ENCODE measurements at regions not wholly inside any gene's neighbourhood (a gene's known extent, or its start where the extent isn't known, plus 50 kb on each side); places are given as distances from the start of the nearest gene placed in this dataset.

DNA sequence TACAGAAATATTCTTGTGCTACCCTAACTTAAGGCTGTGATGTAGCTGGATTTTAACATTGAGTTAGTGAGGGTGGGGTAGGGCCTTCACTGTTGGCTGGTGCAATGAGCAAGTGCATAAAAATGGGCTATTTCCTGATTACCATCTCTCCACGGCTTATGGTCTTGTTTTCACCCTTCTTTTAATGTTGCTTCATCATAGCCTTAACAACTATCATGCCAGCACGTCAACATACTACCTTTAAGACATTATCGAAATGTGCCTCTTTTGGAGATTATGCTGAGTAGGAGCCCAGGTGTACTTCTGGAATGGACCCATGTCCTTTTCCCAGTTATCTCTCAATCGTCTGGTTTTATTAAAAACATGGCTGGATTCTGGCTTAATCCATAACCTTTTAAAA, 350.9 kb upstream of the ACTBL2 start:
- H3K4me1 Mint-ChIP-seq: no peaks in the 10 kb centered on the region
- POLR2A ChIA-PET: no interaction called here
- no peaks in the 10 kb centered on the region for H3K36me3 Mint-ChIP-seq
- no peak overlapping the region for H3K27ac Mint-ChIP-seq
- H3K4me3 Mint-ChIP-seq: no peak overlapping the region
- peaks cover 2% of the 10 kb centered on the region for H3K27me3 Mint-ChIP-seq
- DNase-seq: no peak
- no peak for ATAC-seq (ENCODE audit: low read depth)
- no peaks in the 10 kb centered on the region for H3K9me3 Mint-ChIP-seq

- no peak overlapping the region for H3K27ac Mint-ChIP-seq
Measured at GRCh38 chr5:57832875-57833274, 350.3 kb upstream of the ACTBL2 start.

GRCh38 chr5:57831932-57832331, 349.3 kb upstream of the ACTBL2 start:
- H3K27ac Mint-ChIP-seq: no peak overlapping the region
- POLR2A ChIA-PET: no interaction called here
- ATAC-seq (ENCODE audit: low read depth): no peak
- H3K4me1 Mint-ChIP-seq: no peaks in the 10 kb centered on the region
- peaks cover 2% of the 10 kb centered on the region for H3K27me3 Mint-ChIP-seq
- H3K36me3 Mint-ChIP-seq: no peaks in the 10 kb centered on the region
- no peak overlapping the region for H3K4me3 Mint-ChIP-seq
- DNase-seq: no peak
- H3K9me3 Mint-ChIP-seq: no peaks in the 10 kb centered on the region

More at GRCh38 chr5:57832875-57833274, 350.3 kb upstream of the ACTBL2 start:
- ATAC-seq (ENCODE audit: low read depth): no peak
- Mint-ChIP-seq H3K36me3 (no peaks in the 10 kb centered on the region), H3K4me3 (no peak overlapping the region), H3K4me1 (no peaks in the 10 kb centered on the region), H3K27me3 (peaks cover 2% of the 10 kb centered on the region), H3K9me3 (no peaks in the 10 kb centered on the region)
- POLR2A ChIA-PET: no interaction called here
- DNase-seq: no peak

- no peak for ATAC-seq (ENCODE audit: low read depth)
- no peaks in the 10 kb centered on the region for H3K9me3 Mint-ChIP-seq
- POLR2A ChIA-PET: no interaction called here
Measured at GRCh38 chr5:57831090-57831489, 348.5 kb upstream of the ACTBL2 start.

GRCh38 chr5:57828221-57828620, 345.6 kb upstream of the ACTBL2 start:
- DNase-seq (no peak), ATAC-seq (ENCODE audit: low read depth) (no peak)
- POLR2A ChIA-PET: no interaction called here
- Mint-ChIP-seq H3K4me3 (no peak overlapping the region), H3K27ac (no peak overlapping the region), H3K4me1 (no peaks in the 10 kb centered on the region), H3K36me3 (no peaks in the 10 kb centered on the region), H3K27me3 (no peaks in the 10 kb centered on the region), H3K9me3 (peaks cover 2% of the 10 kb centered on the region)

More at GRCh38 chr5:57831090-57831489, 348.5 kb upstream of the ACTBL2 start:
- DNase-seq: no peak
- no peak overlapping the region for H3K4me3 Mint-ChIP-seq
- H3K27me3 Mint-ChIP-seq: peaks cover 2% of the 10 kb centered on the region
- H3K27ac Mint-ChIP-seq: no peak overlapping the region
- no peaks in the 10 kb centered on the region for H3K4me1 Mint-ChIP-seq
- H3K36me3 Mint-ChIP-seq: no peaks in the 10 kb centered on the region

GRCh38 chr5:57825031-57825686, 342.5 kb upstream of the ACTBL2 start:
- POLR2A ChIA-PET: no interaction called here
- Mint-ChIP-seq H3K36me3 (no peaks in the 10 kb centered on the region), H3K27me3 (no peaks in the 10 kb centered on the region), H3K27ac (no peak overlapping the region), H3K4me1 (no peaks in the 10 kb centered on the region), H3K4me3 (no peak overlapping the region), H3K9me3 (peaks cover 2% of the 10 kb centered on the region)
- DNase-seq (no peak), ATAC-seq (ENCODE audit: low read depth) (no peak)

DNA sequence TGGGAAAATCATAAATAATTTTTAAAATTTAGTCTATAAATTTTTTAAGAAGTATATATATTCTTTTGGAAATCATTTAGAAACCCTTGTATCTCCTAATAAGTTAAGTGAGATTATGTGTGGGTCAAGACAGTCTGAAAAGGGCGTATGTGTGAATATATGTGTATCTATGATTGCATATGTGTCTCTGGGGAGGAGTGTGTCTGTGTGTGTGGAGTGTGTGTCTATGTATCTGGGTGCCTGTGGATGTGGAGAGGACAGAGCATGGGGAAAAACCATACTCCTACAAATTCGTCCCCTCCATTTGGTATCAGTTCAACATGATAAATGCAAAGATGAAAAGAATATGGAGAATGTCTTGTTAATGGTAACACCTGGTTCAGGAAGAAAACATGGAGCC, 342.0 kb upstream of the ACTBL2 start:
- no peaks in the 10 kb centered on the region for H3K27me3 Mint-ChIP-seq
- no peaks in the 10 kb centered on the region for H3K36me3 Mint-ChIP-seq
- H3K4me1 Mint-ChIP-seq: no peaks in the 10 kb centered on the region
- DNase-seq (no peak), ATAC-seq (ENCODE audit: low read depth) (no peak)
- no peak overlapping the region for H3K27ac Mint-ChIP-seq
- peaks cover 2% of the 10 kb centered on the region for H3K9me3 Mint-ChIP-seq
- POLR2A ChIA-PET: no interaction called here
- no peak overlapping the region for H3K4me3 Mint-ChIP-seq

DNA sequence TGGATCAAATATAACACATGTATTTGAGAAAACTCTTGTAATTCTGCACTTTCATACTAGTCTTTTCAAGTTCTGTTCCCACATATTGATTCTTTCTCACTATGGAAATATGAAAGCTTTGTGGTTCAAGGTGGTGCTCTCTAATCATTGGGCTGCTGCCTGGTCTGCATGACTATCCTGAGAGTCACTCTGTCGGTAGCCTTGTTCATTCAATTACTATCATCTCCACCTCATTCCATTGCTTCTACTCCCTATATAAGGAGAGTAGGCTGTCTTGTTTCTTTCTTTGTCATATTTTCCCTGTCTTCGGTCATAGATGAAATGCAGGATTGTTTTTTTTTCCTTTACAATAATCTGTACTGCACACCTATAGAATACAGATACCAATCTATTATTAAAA, 341.4 kb upstream of the ACTBL2 start:
- POLR2A ChIA-PET: no interaction called here
- Mint-ChIP-seq H3K4me1 (no peaks in the 10 kb centered on the region), H3K9me3 (peaks cover 2% of the 10 kb centered on the region), H3K27me3 (no peaks in the 10 kb centered on the region), H3K36me3 (no peaks in the 10 kb centered on the region), H3K4me3 (no peak overlapping the region), H3K27ac (no peak overlapping the region)
- ATAC-seq (ENCODE audit: low read depth): no peak
- no peak for DNase-seq

GRCh38 chr5:57822651-57823050, 340.0 kb upstream of the ACTBL2 start:
- Mint-ChIP-seq H3K4me1 (no peaks in the 10 kb centered on the region), H3K9me3 (peaks cover 2% of the 10 kb centered on the region), H3K27me3 (no peaks in the 10 kb centered on the region), H3K36me3 (no peaks in the 10 kb centered on the region), H3K4me3 (no peak overlapping the region), H3K27ac (no peak overlapping the region)
- ATAC-seq (ENCODE audit: low read depth) (no peak), DNase-seq (no peak)
- POLR2A ChIA-PET: no interaction called here

- Mint-ChIP-seq H3K27me3 (no peaks in the 10 kb centered on the region), H3K36me3 (no peaks in the 10 kb centered on the region), H3K4me3 (no peak overlapping the region), H3K27ac (no peak overlapping the region), H3K4me1 (no peaks in the 10 kb centered on the region), H3K9me3 (no peaks in the 10 kb centered on the region)
- ATAC-seq (ENCODE audit: low read depth) (no peak), DNase-seq (no peak)
- POLR2A ChIA-PET: no interaction called here
Measured at GRCh38 chr5:57818397-57818796, 335.8 kb upstream of the ACTBL2 start.

DNA sequence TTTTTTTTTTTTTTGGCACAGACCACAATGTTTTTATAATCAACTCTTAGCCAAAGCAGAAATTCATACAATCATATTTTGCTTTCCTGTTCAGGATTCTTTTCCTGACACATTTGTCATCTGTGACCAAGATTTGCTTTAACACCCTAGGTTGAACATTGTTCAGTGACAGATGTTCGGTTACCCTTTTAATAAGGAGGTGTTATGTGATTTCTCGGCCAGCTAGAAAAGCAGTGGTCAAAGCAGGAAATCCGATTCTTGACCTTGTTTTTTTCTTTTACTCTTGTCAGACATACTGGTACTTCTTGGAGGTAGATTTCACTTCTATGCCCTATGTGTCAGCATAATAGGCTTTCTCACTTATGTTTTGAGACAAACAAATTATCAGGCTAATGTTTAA, 335.3 kb upstream of the ACTBL2 start:
- ATAC-seq (ENCODE audit: low read depth) (no peak), DNase-seq (no peak)
- H3K27me3 Mint-ChIP-seq: no peaks in the 10 kb centered on the region
- H3K36me3 Mint-ChIP-seq: no peaks in the 10 kb centered on the region
- POLR2A ChIA-PET: no interaction called here
- no peak overlapping the region for H3K4me3 Mint-ChIP-seq
- H3K9me3 Mint-ChIP-seq: no peaks in the 10 kb centered on the region
- H3K27ac Mint-ChIP-seq: no peak overlapping the region
- H3K4me1 Mint-ChIP-seq: no peaks in the 10 kb centered on the region

DNA sequence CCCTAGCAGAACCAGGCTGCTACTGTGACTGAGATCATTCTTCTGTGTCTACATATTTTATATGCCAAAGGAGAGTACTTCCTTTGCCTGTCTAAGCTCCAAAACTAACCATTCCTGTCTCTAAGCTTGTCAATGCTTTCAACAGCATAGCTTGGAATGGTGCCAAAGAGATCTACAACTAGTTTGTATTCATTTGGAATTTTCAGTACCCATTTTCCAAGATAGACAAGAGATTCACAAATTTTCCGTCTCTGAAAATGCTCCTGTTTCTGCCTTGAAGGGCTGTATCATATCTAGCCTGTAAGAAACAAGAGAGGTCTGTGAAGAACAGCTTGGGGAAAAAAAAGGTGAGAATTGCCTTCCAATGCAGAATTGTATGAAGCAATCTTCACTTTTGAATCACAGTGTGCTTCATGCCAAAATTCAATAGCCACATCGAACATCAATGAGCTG, 334.4 kb upstream of the ACTBL2 start:
- POLR2A ChIA-PET: no interaction called here
- Mint-ChIP-seq H3K36me3 (no peaks in the 10 kb centered on the region), H3K9me3 (no peaks in the 10 kb centered on the region), H3K27me3 (no peaks in the 10 kb centered on the region), H3K27ac (no peak overlapping the region), H3K4me3 (no peak overlapping the region), H3K4me1 (no peaks in the 10 kb centered on the region)
- ATAC-seq (ENCODE audit: low read depth) (no peak), DNase-seq (no peak)

GRCh38 chr5:57816108-57816507, 333.5 kb upstream of the ACTBL2 start:
- no peak for ATAC-seq (ENCODE audit: low read depth)
- Mint-ChIP-seq H3K4me3 (no peak overlapping the region), H3K36me3 (no peaks in the 10 kb centered on the region), H3K27me3 (no peaks in the 10 kb centered on the region), H3K27ac (no peak overlapping the region), H3K9me3 (no peaks in the 10 kb centered on the region), H3K4me1 (no peaks in the 10 kb centered on the region)
- POLR2A ChIA-PET: no interaction called here
- no peak for DNase-seq

DNA sequence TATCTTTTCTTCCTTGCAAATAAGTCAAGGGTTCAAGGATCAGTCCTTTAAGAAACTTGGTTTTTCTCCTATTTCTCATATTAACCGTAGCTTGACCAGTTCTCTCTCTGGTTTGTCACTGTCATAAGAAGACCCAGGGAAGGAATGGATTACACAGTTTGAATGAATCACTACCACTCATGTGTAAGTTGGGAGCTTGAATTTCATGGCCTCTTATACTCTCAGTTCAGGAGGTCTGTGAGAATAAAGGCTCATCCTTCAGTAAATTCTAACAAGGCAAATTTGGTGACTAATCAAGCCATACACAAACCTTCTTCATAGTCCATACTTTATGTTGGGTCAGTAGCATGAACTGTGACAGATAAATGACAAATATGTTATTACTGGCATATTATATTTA, 323.1 kb upstream of the ACTBL2 start:
- H3K27me3 Mint-ChIP-seq: peaks cover 2% of the 10 kb centered on the region
- no peaks in the 10 kb centered on the region for H3K4me1 Mint-ChIP-seq
- ATAC-seq (ENCODE audit: low read depth) (no peak), DNase-seq (no peak)
- POLR2A ChIA-PET: no interaction called here
- H3K36me3 Mint-ChIP-seq: no peaks in the 10 kb centered on the region
- no peaks in the 10 kb centered on the region for H3K9me3 Mint-ChIP-seq
- no peak overlapping the region for H3K27ac Mint-ChIP-seq
- no peak overlapping the region for H3K4me3 Mint-ChIP-seq

- Mint-ChIP-seq H3K9me3 (no peaks in the 10 kb centered on the region), H3K27ac (no peak overlapping the region), H3K4me3 (no peak overlapping the region), H3K36me3 (no peaks in the 10 kb centered on the region), H3K27me3 (peaks cover 2% of the 10 kb centered on the region), H3K4me1 (no peaks in the 10 kb centered on the region)
- ATAC-seq (ENCODE audit: low read depth) (no peak), DNase-seq (no peak)
- POLR2A ChIA-PET: no interaction called here
Measured at GRCh38 chr5:57805170-57805569, 322.6 kb upstream of the ACTBL2 start.

Data from activated naive CD8-positive, alpha-beta T cell treated with anti-CD3 and anti-CD28 coated beads, Interleukin-2, amount 10 ng/mL, durations not matched to agents 7 days and 5 days (primary cell).